ENCODE measurements at regions not wholly inside any gene's neighbourhood (a gene's known extent, or its start where the extent isn't known, plus 50 kb on each side); places are given as distances from the start of the nearest gene placed in this dataset.
"Not testable (repeated sequence)": the region's sequence is repeated elsewhere in the genome, so short reads cannot be mapped to it uniquely, and the experiment has no call there.

DNA sequence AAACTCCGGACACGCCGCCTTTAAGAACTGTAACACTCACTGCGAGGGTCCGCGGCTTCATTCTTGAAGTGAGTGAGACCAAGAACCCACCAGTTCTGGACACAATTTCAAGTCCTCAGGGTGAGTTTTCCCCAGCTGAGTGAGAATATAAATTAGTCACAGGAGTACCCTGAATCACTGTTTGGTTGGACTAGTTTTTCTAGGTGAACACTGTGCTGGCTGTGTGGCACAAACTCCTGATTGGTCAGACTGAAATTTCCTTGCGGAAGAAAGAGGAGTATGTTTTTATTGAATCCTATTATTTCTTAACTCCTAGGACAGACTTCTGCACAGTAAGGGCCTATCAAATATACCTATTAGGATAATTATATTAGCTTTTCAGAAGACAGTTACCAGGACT lies 288.1 kb upstream of the UBE2E3 start:
- no peak for FAIRE-seq
- DNase-seq (ENCODE audit: insufficient read length, low spot score) = no peak
- TF ChIP-seq CTCF (IDR thresholded peaks at IDR 0.05; ENCODE audit: insufficient read depth, missing control alignments) = no peak

DNA sequence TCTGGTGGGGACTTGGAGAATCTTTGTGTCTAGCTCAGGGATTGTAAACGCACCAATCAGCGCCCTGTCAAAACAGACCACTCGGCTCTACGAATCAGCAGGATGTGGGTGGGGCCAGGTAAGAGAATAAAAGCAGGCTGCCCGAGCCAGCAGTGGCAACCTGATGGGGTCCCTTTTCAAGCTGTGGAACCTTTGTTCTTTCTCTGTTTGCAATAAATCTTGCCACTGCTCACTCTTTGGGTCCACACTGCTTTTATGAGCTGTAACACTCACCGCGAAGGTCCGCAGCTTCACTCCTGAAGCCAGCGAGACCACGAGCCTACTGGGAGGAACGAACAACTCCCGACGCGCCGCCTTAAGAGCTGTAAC lies 288.6 kb upstream of the UBE2E3 start:
- not testable (repeated sequence) for FAIRE-seq; DNase-seq (ENCODE audit: insufficient read length, low spot score)

DNA sequence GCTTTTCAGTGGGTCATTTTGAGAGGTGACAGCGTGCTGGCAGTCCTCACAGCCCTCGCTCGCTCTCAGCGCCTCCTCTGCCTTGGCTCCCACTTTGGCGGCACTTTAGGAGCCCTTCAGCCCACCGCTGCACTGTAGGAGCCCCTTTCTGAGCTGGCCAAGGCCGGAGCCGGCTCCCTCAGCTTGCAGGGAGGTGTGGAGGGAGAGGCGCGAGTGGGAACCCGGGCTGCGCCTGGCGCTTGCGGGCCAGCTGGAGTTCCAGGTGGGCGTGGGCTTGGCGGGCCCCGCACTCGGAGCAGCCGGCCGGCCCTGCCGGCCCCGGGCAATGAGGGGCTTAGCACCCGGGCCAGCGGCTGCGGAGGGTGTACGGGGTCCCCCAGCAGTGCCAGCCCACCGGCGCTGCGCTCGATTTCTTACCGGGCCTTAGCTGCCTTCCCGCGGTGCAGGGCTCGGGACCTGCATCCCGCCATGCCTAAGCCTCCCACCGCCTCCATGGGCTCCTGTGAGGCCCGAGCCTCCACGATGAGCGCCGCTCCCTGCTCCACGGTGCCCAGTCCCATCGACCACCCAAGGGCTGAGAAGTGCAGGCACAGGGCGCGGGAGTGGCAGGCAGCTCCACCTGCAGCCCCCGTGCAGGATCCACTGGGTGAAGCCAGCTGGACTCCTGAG lies 289.1 kb upstream of the UBE2E3 start:
- DNase-seq (ENCODE audit: insufficient read length, low spot score); FAIRE-seq: not testable (repeated sequence)

DNA sequence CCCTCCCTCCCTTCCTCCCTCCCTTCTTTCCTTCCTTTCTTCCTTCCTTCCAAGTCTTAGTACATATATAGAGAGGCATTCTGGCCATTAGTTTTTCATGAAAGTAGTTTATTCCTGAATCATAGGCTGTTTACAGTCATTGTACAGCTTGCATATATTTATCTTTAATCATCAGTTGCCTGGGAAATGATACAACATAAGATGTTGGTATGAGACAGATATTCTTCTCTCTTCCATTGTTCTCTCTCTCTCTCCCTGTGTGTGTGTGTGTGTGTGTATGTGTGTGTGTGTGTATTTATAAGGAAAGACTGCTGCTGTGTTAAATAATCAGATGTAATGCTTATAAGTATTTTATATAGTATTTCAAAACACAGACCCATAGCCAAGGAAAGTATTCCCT lies 289.8 kb upstream of the UBE2E3 start:
- FAIRE-seq (no peak), DNase-seq (ENCODE audit: insufficient read length, low spot score) (no peak)
- TF ChIP-seq CTCF (IDR thresholded peaks at IDR 0.05; ENCODE audit: insufficient read depth, missing control alignments) = no peak

DNA sequence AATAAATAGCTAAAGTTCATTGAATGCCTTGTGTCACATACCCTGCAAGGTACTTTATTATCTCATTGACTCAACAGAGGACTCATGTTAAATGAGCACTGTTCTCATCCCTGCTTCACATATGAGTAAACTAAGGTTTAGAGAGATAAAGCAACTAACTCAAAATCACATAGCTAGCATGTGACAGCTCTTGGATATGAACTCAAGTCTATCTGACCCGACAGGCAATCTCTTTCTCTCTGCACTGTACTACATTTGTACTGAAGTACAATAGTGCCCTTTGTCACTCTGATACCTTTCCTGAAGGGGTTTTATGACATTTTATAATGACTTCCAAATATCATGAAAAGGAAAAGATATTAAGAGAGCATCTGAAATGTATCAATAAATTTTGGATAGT lies 297.5 kb upstream of the UBE2E3 start:
- TF ChIP-seq CTCF (IDR thresholded peaks at IDR 0.05; ENCODE audit: insufficient read depth, missing control alignments) = no peak
- DNase-seq (ENCODE audit: insufficient read length, low spot score) (no peak), FAIRE-seq (no peak)

DNA sequence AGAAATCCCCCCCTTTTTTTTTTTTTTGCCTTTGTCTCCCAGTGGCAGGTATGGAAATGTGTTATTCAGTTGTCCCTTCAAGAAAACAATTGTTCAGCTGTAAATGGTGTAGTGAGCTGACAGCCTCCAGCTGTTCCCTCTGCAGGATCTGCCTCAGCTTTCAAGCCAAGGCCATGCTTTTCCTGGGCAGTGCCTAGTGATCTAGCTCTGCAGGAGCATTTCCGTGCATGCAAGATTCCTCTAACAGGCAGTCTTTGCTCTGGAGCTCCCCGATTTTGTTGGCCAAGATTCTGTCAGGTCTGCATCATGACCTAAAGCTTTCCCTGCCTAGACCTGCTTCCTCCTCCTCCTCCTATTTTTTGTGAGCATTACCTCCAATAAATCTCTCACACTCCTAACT lies 300.7 kb upstream of the UBE2E3 start:
- DNase-seq (ENCODE audit: insufficient read length, low spot score) = no peak
- no peak for FAIRE-seq
- TF ChIP-seq CTCF (IDR thresholded peaks at IDR 0.05; ENCODE audit: insufficient read depth, missing control alignments) = no peak

- DNase-seq (ENCODE audit: insufficient read length, low spot score) (no peak), FAIRE-seq (no peak)
- TF ChIP-seq CTCF (IDR thresholded peaks at IDR 0.05; ENCODE audit: insufficient read depth, missing control alignments) = no peak
These were observed 301.8 kb upstream of the UBE2E3 start for GRCh38 chr2:180678625-180678972.

DNA sequence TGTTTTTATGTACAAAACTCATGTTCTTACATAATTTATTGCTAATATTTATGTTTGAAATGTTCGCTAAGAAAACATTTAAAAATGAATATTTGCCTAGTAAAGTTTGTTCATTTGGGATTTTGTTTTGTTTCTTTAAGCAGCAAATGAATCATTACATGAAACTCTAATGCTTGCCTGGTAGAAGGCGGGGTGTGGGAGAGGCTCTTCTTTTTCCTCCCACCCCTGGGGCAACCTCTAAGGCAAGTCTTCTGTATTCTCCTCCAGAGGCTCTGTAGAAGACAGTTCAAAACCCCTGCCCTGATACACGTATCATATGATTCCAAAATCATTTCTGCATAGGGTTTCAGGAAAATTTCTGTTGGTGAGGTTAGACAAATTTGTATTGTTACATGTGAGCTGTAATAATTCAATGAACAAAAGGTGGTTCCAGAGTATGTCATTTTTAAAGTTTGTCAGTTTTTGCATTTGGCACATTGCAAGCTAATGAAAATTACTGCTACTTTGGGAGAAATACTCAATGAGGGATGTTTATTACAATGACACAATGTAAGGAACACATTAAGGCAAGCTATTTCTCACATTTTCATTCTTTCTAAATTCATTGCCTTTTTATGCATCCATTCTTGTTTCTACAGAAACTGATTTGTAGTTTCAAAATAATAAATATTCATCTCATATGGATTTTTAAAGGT lies 302.3 kb upstream of the UBE2E3 start:
- DNase-seq (ENCODE audit: insufficient read length, low spot score) = no peak
- TF ChIP-seq CTCF (IDR thresholded peaks at IDR 0.05; ENCODE audit: insufficient read depth, missing control alignments) = no peak
- FAIRE-seq = no peak

All from D721Med (cell line).